Smooth muscle cell of the brain vasculature (primary cell): ENCODE measurements at regions not wholly inside any gene's neighbourhood (a gene's known extent, or its start where the extent isn't known, plus 50 kb on each side); places are given as distances from the start of the nearest gene placed in this dataset.

Experiments
- DNase-seq: peaks from one replicate; pipeline ENCODE4 v3.0.0-alpha.2; 2012; ENCODE audit warnings: low read depth, low spot score

GRCh38 chrX:122666601-122667000 lies 517.5 kb upstream of the GRIA3 start:
- no peak for DNase-seq

- DNase-seq: no peak
Measured at GRCh38 chrX:122667667-122668066, 516.4 kb upstream of the GRIA3 start.

GRCh38 chrX:122703762-122704161 lies 480.3 kb upstream of the GRIA3 start:
- no peak for DNase-seq

GRCh38 chrX:122739770-122740169 lies 444.3 kb upstream of the GRIA3 start:
- no peak for DNase-seq

GRCh38 chrX:122770581-122770980 lies 413.5 kb upstream of the GRIA3 start:
- DNase-seq: no peak

- DNase-seq: no peak
Measured at GRCh38 chrX:122771933-122772332, 412.1 kb upstream of the GRIA3 start.

- DNase-seq: no peak
Measured at GRCh38 chrX:122777766-122778165, 406.3 kb upstream of the GRIA3 start.

GRCh38 chrX:122783918-122784317 lies 400.2 kb upstream of the GRIA3 start:
- DNase-seq: no peak

- DNase-seq: no peak
Measured at GRCh38 chrX:122787231-122787630, 396.8 kb upstream of the GRIA3 start.

- DNase-seq: no peak
Measured at GRCh38 chrX:122788216-122788615, 395.9 kb upstream of the GRIA3 start.

- DNase-seq: no peak
Measured at GRCh38 chrX:122790376-122791095, 393.5 kb upstream of the GRIA3 start.

GRCh38 chrX:122813876-122814275 lies 370.2 kb upstream of the GRIA3 start:
- no peak for DNase-seq

- DNase-seq: no peak
Measured at GRCh38 chrX:122816288-122816687, 367.8 kb upstream of the GRIA3 start.

- no peak for DNase-seq
Measured at GRCh38 chrX:122817321-122817955, 366.6 kb upstream of the GRIA3 start.

GRCh38 chrX:122818068-122818467 lies 366.0 kb upstream of the GRIA3 start:
- DNase-seq: no peak

- no peak for DNase-seq
Measured at GRCh38 chrX:122833230-122833629, 350.8 kb upstream of the GRIA3 start.

- DNase-seq: no peak
Measured at GRCh38 chrX:122835886-122836285, 348.2 kb upstream of the GRIA3 start.

- DNase-seq: no peak
Measured at GRCh38 chrX:122850326-122850725, 333.8 kb upstream of the GRIA3 start.

GRCh38 chrX:122856205-122856604 lies 327.9 kb upstream of the GRIA3 start:
- no peak for DNase-seq

GRCh38 chrX:122857734-122858133 lies 326.3 kb upstream of the GRIA3 start:
- DNase-seq: no peak

- DNase-seq: no peak
Measured at GRCh38 chrX:122863067-122863466, 321.0 kb upstream of the GRIA3 start.

GRCh38 chrX:122866532-122866931 lies 317.5 kb upstream of the GRIA3 start:
- no peak for DNase-seq

GRCh38 chrX:122868631-122869030 lies 315.4 kb upstream of the GRIA3 start:
- DNase-seq: no peak
